Type B pancreatic cell (in vitro differentiated cells): ENCODE measurements at regions not wholly inside any gene's neighbourhood (a gene's known extent, or its start where the extent isn't known, plus 50 kb on each side); places are given as distances from the start of the nearest gene placed in this dataset.

Source experiments
- DNase-seq: peaks from one replicate; pipeline ENCODE4 v3.0.0; 2021; ENCODE audit warnings: mixed read lengths; ENCODE audit not compliant: unreplicated experiment; ENCODE audit errors: extremely low spot score
- H3K27ac Mint-ChIP-seq: 2 replicates; pipeline ENCODE4 v1.8.0; 2021; ENCODE audit warnings: mild to moderate bottlenecking, mixed read lengths
- H3K27me3 Mint-ChIP-seq: 2 replicates; pipeline ENCODE4 v1.8.0; 2021; ENCODE audit warnings: mixed read lengths
- H3K36me3 Mint-ChIP-seq: 2 replicates; pipeline ENCODE4 v1.8.0; 2021; ENCODE audit warnings: mixed read lengths
- H3K4me1 Mint-ChIP-seq: one replicate; pipeline ENCODE4 v1.8.0; 2021; ENCODE audit warnings: mixed read lengths; ENCODE audit not compliant: unreplicated experiment
- H3K4me3 Mint-ChIP-seq: 2 replicates; pipeline ENCODE4 v1.8.0; 2021; ENCODE audit warnings: mild to moderate bottlenecking, mixed read lengths
- H3K9me3 Mint-ChIP-seq: 2 replicates; pipeline ENCODE4 v1.8.0; 2021; ENCODE audit warnings: mixed read lengths
- CTCF ChIP-seq: fragments of 200-600 bp; sonication (generic); conservative IDR thresholded peaks from 2 replicates; pipeline ENCODE4 v1.5.0; 2021; ENCODE audit warnings: antibody characterized with exemption, mild to moderate bottlenecking

DNA sequence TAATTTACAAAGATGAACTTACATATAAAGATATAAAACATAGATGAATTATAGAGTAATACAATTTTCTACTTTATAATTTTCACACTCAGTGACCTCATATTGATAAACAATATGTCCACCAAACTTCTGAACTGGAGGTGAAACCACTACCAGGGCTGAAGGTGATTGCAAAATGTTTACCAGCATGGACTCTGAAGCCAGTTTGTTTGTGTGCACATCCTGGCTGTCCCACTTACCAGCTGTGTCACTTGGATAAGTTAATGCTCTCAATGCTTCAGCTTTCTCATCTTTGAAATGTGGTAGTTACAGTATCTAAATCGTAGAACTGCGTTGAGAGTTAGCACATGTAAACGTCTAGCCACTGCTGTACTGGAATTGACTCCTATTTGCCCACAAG lies 392.6 kb downstream of the HNRNPD start:
- H3K27ac Mint-ChIP-seq: no peak overlapping the region
- no peak for TF ChIP-seq CTCF
- DNase-seq: no peak
- H3K36me3 Mint-ChIP-seq: no peaks in the 10 kb centered on the region
- no peaks in the 10 kb centered on the region for H3K9me3 Mint-ChIP-seq
- no peak overlapping the region for H3K4me3 Mint-ChIP-seq
- H3K4me1 Mint-ChIP-seq: no peaks in the 10 kb centered on the region
- H3K27me3 Mint-ChIP-seq: no peaks in the 10 kb centered on the region

- H3K4me3 Mint-ChIP-seq: no peak overlapping the region
- TF ChIP-seq CTCF: no peak
- H3K27ac Mint-ChIP-seq: no peak overlapping the region
- H3K36me3 Mint-ChIP-seq: no peaks in the 10 kb centered on the region
- no peaks in the 10 kb centered on the region for H3K4me1 Mint-ChIP-seq
- H3K9me3 Mint-ChIP-seq: no peaks in the 10 kb centered on the region
- DNase-seq: no peak
- peaks cover 16% of the 10 kb centered on the region for H3K27me3 Mint-ChIP-seq
Observed at GRCh38 chr4:81974523-81974922, 399.3 kb downstream of the HNRNPD start.

GRCh38 chr4:81971637-81972381 lies 402.0 kb downstream of the HNRNPD start:
- H3K4me1 Mint-ChIP-seq: no peaks in the 10 kb centered on the region
- DNase-seq: no peak
- H3K27ac Mint-ChIP-seq: no peak overlapping the region
- no peak overlapping the region for H3K4me3 Mint-ChIP-seq
- no peaks in the 10 kb centered on the region for H3K9me3 Mint-ChIP-seq
- TF ChIP-seq CTCF: no peak
- no peaks in the 10 kb centered on the region for H3K36me3 Mint-ChIP-seq
- H3K27me3 Mint-ChIP-seq: peaks cover 16% of the 10 kb centered on the region

- Mint-ChIP-seq H3K4me1 (no peaks in the 10 kb centered on the region), H3K27ac (no peak overlapping the region), H3K9me3 (no peaks in the 10 kb centered on the region), H3K36me3 (no peaks in the 10 kb centered on the region), H3K27me3 (peaks cover 16% of the 10 kb centered on the region), H3K4me3 (no peak overlapping the region)
- TF ChIP-seq CTCF: no peak
- DNase-seq: no peak
Observed at GRCh38 chr4:81971061-81971460, 402.7 kb downstream of the HNRNPD start.

DNA sequence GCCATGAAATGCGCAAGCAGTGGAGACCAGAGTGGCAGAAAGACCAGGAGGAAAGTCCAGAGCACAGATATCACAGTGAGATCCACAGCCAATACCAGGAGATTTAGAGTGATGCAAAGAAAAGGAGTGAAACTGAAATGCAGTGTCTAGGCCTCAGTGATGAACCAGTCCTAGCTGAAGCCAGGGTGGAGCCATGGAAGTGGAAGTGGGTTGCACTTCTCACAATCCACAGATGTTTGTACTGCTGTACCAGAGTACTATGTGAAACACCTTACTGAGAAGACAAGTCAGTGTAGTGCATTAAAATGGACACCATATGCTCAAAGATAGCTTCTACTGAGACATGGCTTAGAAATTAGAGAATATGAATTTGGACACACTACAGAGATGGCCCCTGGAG lies 403.3 kb downstream of the HNRNPD start:
- Mint-ChIP-seq H3K4me3 (no peak overlapping the region), H3K9me3 (no peaks in the 10 kb centered on the region), H3K27me3 (peaks cover 16% of the 10 kb centered on the region), H3K36me3 (no peaks in the 10 kb centered on the region), H3K27ac (no peak overlapping the region), H3K4me1 (no peaks in the 10 kb centered on the region)
- no peak for TF ChIP-seq CTCF
- no peak for DNase-seq
